ENCODE measurements at regions not wholly inside any gene's neighbourhood (a gene's known extent, or its start where the extent isn't known, plus 50 kb on each side); places are given as distances from the start of the nearest gene placed in this dataset.
"Not testable (repeated sequence)": the region's sequence is repeated elsewhere in the genome, so short reads cannot be mapped to it uniquely, and the experiment has no call there.

DNA sequence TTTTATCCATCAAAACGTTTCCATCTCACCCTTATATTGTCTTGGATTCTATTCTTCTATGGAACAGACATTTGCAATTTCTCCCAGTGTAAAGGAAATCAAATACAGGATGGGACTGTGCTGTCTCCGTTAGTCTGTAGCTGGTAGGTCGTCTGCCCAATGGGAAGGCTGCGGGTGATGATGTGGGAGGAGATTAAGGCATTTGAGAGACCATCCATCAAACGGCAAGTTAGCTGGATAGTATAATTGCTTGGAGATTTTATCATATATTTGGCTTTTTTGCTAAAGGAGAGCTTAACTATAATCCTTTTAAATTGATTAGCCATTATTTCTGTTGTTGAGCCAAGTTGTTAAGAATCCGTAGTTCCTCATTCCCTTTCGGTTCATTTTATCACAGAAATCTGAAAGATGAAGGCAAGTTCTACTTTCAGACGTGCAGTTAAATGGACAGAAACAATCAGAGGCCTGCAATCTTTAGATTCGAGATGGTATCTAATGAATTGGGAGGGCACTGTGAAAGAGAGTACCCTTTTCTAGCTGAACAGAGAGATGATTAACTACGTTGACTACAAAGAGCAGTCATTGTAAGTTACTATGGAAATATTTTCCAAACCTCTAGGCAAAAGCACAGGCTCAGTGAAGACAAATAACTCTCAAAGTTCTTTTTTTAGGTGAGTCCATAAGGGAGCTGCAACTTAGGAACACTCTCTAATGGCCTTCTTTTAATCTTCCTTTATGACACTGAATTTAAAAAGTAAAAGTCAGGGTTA is 253.3 kb upstream of the KIAA1217 start:
- DNase-seq (ENCODE audit: low read depth in 2 of 2), result no peak

DNA sequence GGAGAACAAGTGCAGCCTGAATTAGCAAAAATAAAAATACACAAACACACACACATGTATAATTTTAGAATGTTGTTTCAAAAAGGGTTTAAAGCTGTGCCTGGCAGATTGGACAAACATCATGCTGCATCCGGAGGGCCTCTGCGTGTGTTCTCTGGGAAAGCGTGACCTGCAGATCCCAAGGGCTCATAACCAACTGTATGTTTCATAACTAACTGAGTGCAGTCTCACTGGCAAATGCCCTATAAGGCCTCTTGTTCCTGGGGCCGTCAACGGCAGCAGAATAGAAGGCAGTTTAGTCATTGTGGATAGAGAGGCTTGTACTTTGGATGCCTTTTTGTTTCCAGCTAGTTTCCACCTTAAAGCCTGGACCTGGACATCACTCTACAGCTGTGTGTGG is 243.8 kb upstream of the KIAA1217 start:
- DNase-seq (ENCODE audit: low read depth in 2 of 2), result no peak

DNA sequence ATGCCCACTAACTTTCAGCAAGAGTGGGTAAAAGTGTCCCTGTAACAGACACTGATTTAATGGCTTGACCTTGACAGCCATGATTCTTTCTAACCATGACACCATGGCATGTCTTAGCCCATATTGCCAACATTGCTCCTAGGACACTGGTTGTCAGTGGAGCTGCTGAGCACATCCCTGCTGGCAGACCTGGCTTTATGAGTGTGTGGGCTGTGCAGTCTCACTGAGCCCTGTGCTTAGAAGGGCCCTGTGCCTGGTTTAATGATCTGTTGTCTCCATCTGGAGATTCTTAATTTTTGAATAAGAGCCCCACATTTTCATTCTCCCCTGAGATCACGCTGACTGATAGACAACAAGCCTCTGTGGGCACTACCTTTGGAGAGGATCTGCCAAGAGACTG is 243.1 kb upstream of the KIAA1217 start:
- no peak for DNase-seq (ENCODE audit: low read depth in 2 of 2)

DNA sequence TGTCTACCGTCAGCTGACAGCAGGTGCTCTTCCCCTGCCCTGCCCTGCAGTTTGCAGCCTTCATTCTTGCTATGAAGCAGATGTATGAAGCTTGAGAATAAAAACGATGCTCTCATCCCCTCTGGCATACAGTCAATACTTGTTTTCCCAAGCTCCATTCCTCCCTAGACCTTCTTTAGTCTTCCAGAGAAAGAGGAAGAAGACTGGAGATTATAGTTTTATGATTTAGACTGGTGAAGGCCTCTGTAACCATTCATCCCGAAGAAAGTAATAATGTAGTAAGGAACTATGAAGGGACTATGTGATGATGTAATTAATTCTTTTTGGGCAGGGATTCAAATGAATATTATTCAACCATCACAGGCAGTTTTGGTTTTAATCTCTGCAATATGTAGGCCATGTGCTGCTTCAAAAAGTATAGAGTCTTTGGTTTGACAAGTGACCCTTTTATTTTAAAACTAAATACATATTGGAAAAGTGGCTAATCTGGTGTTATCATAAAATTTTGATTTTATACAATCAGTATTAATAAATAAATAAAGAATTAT is 242.4 kb upstream of the KIAA1217 start:
- DNase-seq (ENCODE audit: low read depth in 2 of 2), result no peak

DNA sequence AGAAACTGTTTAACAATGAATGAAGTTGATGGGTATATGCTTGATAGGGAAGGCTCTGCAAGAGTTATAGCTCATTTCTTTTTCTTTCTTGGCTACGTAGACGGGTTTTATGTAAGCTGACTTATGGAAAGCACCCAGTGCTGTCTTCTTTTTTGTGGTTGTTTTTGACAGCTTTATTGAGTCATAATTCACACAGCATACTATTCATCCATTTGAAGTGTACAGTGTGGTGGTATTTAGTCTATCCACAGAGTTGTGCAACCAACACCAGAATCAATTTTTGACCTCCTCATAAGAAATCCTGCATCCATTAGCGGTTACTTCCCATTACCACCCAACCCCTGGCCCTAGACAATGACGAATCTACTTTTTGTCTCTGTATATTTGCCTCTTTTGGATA is 240.6 kb upstream of the KIAA1217 start:
- no peak for DNase-seq (ENCODE audit: low read depth in 2 of 2)

DNA sequence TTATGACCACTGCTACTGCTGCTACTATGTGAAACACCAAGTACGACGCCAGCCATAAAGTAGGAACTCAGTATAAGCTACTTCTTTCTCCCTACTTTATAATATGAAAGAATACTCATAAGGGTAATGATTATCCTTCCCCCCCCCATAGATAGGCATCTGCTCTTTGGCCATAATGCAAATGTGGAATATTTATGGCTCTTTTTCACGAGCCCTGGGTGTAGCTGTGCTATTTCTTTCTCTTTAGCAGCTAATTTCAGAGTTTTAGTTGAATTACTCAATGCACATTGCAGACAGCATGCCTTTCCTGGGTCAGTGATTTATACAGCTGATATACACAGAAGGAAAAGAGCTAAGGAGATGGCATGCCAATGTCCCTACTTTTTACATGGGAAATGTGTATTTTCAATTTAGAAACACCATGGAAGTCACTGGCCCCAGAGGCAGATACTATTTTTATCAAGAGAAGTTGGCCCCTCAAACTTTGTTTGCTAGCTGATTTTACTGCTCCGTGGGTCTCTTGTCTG is 234.1 kb upstream of the KIAA1217 start:
- no peak for DNase-seq (ENCODE audit: low read depth in 2 of 2)

DNA sequence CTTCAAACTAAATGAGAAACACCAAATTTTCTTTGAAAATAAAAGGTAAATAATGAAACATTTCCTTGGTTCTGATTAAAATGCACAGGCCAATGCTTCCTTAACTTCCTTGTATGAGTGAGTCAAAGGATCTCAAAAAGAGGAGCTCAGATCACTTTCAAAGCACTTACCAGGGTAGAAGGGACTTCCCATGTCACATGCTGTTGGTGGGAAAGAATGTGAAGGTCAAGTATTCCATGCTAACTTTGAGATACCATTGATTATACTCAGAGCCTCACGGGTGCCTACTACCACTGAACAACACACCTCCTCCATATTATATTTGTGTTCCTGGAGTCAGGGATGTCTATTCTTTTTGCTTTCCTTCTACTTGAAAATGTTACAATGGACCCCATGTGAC is 233.5 kb upstream of the KIAA1217 start:
- no peak for DNase-seq (ENCODE audit: low read depth in 2 of 2)

DNA sequence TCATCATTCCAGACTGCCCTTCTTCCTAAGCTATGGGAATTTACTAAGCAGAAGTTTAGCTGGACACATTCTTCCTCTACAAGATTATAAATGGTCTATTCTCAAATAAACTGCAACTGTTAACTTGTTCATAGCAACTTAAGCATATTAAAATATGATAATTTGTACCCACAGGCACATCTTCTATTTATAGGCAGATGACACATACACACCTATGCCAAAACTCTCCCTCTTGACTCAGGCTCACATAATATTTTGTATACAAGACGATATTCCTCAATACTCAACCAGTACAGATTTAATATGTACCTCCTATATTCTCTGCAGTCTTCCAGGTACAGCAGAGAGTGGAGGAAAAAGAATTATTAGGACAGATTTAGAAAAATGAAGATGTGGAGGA is 232.7 kb upstream of the KIAA1217 start:
- DNase-seq (ENCODE audit: low read depth in 2 of 2), result no peak

DNA sequence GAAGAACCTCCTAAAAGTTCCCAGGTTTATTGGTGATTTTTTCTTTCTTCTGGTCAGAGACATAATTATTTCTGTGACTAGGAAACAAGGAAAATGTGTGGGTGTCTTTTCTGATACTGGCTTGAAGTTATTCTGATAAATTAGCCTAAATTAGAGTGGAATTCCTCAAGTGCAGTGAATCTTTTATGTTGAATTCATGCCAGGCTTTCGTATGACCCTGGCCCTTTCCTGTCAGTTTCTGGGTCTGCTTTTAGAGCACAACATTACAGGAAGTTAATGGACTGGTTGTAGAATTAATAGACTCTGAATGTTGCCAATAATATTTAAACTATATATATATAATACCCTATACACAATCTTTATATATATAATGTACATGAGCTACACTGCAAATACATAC is 230.6 kb upstream of the KIAA1217 start:
- no peak for DNase-seq (ENCODE audit: low read depth in 2 of 2)

DNA sequence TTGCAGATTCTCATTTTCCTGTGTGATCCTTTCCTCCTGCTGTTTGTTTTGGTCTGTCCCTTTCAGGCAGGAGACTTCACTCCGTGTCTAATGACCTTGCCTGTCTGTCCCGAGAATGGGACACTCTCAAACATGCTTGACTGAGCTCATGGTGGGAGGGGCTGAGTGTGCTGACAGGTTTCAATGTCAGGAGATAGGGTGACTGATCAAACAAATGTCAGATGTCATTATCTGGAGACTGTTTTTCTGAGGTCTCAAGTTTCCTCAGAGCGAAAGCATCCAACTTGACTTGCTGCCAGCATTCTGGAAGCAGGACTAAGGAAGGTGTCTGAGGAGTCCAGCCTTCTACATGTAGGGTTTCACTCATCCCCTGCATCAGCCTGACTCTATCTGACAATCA is 228.8 kb upstream of the KIAA1217 start:
- no peak for DNase-seq (ENCODE audit: low read depth in 2 of 2)

DNA sequence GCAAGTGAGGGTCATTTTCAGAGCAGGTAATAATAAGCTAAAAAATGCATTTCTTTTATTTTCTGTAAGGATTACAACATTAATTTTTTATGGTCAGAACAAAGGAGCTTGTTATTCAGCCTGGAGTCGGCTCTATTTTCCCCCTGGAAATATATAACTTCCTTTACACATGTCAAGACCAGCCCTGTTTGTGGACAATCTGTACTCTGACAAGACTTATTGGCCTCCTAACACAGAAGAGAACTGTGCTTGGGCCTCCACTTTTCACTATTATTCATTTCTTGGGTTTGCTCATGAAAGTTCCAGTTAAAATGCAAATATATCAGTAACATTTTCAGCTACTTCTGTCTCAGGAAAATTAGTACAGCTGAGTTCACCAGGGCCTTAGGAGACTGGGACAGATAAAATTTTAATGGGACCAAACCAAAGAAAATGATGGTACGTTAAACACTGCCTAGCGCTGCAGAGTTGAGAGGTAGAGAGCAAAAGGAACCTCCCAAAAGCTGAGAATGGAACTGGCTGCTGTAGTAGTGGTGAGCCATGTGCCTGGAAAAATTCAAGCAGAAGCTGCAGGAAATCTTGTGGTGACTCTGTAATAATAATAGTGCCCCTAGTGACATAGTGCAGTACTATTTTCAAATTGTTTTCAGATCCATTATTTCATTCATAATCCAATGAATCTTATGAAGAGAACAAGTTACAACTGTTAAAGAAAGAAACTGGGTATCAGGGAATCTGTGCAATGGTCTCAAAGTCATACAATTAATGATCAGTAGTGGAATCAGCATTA is 227.2 kb upstream of the KIAA1217 start:
- DNase-seq (ENCODE audit: low read depth in 2 of 2), result no peak

DNA sequence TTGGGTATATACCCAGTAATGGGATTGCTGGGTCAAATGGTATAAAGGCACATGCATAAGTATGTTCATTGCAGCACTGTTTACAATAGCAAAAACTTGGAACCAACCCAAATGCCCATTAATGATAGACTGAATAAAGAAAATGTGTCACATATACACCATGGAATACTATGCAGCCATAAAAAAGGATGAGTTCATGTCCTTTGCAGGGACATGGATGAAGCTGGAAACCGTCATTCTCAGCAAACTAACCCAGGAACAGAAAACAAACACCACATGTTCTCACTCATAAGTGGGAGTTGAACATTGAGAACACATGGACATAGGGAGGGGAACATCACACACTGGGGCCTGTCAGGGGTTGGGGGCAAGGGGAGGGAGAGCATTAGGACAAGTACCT is 224.5 kb upstream of the KIAA1217 start:
- DNase-seq (ENCODE audit: low read depth in 2 of 2), result not testable (repeated sequence)

DNA sequence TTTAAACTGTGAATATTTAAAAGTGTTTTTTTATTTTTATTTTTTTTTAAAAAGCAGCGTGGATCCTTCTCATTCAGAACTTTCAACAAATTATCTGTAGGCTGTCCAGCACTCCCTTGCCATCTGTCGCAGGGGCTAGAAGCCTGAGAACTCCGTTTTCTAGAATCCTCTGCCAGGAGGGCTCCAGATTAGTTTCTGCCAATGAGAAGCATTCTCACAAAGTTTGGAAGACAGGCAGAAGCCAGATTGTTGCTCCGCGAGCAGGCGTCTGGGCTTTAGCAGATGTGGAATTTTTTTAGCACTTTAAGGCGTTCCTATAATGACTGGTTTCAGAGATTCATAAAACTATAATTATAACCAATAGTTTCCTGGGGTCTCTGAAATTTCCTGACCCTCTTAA is 220.9 kb upstream of the KIAA1217 start:
- no peak for DNase-seq (ENCODE audit: low read depth in 2 of 2)

DNA sequence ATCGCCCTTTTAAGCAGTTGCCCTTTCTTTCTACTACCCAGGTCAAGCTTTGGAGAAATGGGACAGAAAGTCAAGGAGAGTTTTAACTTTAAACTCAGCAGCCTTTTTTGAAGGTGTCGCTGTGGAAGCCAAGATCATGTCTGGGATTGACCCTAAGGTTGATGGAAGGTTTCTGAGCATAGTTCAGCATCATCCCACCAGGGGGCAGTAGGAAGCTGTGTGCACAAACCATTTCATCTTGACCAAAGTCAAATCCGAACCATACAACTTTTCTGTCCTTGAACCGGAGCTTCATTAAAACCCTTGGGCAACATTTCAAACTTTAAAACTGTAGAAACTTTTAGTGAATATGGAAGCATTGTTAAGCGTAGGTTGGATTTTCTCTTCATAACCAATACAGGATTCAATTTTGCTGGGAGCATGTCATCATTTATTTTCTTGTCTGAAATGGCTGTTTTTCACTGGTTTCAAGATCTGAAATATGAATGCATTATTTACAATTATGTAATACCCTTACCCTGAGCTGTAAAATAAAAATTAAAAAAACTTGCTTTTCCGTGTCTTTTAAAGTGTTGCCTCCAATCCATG is 214.4 kb upstream of the KIAA1217 start:
- DNase-seq (ENCODE audit: low read depth in 2 of 2), result no peak

DNA sequence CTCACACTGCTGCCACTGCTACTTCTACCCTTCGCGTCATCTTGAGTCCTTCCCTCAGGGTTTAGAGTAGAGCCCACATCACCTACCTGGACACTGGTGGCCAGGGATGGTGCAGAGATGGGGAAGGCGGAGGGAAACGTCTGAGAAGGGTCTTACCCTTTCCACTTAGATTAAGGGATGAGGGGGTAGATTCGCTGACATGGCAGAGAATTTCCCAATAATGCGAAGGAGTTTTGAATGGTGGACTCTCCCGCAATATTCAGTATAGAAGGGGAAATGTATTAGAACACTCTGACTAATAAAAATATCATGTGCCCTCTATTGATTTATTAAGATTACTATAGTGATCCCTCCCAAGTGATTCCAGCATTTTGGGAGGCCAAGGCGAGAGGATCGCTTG is 209.5 kb upstream of the KIAA1217 start:
- no peak for DNase-seq (ENCODE audit: low read depth in 2 of 2)

DNA sequence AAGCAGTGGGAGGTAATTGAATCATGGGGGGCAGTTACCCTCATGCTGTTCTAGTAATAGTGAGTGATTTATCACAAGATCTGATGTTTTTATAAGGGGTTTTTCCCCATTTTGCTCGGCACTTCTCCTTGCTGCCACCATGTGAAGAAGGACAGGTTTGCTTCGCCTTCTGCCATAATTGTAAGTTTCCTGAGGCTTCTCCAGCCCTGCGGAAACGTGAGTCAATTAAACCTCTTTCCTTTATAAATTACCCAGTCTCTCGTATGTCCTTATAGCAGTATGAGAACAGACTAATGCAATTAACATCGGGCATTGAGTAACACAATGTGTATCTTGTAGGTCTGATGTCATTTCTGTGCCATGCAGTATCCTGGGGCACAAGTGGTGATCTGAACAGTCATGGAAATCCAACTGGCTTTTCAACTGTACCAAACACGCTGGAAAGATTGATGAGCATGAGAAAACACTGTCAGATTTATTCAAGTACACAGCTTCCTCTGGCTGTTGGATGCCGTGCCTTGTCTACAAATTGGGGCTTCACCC is 208.6 kb upstream of the KIAA1217 start:
- no peak for DNase-seq (ENCODE audit: low read depth in 2 of 2)

DNA sequence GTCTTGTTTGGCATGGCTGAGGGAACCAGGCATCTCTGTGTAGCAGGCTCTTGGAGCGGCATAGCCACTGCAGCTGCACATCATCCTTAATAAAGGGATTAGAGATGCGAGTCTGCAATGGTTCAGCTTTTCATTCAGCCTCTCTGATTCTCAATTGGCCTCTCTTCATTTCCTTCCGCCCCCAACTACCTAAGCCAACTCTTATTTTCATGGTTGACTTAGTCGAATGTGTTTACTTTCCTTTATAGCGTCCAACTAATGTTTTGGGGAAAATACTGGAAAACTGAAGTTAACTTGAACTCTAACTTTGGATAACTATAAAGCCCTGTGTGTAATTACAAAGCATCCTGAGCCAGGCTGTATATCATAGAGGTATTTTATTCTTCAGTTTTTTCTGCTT is 202.2 kb upstream of the KIAA1217 start:
- DNase-seq (ENCODE audit: low read depth in 2 of 2), result no peak

DNA sequence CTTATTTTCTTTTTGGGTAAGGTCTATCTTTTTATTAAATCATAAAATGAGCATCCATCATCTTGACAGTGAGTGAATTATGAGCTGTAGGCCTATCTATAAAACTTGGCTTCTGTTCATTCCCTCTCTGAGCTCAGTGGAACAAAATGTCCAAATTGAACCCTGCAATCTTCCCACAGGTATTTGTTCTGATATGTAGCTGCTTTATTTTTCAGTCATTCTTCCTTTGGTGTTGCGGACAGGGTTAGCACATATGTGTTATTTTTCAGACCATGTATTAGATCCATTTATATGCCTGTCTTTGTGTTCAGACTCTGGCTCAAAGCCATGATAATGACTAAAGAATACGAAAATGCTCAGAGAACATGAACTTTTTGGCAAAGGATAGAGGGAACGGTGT is 201.6 kb upstream of the KIAA1217 start:
- DNase-seq (ENCODE audit: low read depth in 2 of 2), result no peak

DNA sequence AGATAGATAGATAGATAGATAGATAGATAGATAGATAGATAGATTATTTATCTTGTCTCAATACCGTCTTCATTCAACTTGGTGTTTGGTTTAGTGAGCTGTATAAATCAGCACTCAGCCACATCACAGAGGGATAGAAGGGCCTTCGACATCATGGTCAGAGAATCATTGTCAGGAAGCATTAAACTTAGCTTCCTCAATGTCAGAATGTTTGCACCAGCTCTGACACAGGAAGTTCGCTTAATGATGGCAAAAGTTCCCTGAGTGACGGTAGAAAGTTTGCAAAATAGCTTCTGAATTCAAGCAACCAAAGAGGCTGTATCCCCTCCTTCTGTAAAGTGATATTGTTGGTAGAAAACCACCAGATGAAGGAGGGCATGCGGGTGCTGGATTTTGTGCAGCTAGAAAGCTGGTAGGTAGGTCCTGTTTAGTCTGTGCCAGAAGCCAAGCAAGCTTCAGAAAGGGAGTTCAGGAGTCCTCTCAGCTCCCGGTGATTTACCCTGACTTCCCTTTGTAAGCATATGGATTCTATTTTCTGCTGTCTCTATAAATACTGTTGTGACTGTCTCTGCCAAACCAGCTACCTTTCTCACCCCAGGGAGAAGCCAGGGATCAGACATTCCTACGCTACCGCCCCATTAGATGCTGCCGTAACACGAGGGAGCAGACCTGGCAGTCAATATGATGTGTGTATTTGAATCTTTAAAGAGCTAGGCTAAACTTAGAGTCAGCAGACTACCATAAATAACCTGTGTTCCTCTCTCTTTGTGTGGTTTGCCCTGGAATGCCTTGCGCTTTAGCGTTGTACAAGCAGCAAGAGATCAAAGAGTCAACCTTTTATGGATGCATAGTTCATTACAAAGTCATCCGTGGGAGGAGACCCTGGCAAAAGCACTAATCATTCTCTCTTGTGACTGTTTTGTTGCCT is 200.5 kb upstream of the KIAA1217 start:
- no peak for DNase-seq (ENCODE audit: low read depth in 2 of 2)

DNA sequence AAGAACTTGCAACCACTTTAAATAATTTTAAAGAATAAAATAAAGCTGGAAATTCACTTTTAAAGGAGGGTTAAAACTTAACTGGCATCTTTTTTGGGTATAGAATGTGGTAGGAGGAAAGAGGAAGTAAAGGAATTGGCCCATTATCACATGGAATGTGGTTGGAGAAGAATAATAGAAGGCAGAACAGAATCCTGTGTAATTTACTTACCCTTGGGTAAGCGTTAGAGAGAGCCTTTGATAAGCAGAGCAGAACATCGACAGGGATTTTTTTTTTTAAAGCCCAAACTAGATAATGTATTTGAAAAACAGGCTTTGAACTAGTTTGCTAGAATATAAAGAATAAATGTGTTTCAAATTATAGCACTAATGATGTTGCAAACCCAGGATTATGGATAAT is 199.8 kb upstream of the KIAA1217 start:
- no peak for DNase-seq (ENCODE audit: low read depth in 2 of 2)

DNA sequence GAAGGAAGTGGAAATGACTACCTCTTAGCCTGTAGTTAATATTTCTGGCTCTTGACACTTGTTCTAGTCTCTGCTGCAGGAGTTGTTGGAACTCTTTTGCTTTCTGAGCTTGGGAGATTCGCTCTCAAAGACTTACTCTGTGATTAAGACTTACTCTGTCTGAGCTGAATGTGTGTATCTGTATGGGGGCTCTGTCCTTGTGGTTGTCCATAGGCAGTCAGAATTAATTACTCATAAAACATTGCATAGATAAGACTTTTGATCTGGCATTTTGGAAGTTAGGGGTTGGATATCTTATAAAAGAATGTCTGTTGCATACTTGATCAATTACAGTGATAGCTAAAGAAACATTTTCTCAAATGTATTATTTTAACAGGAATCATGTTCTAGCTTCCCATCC is 199.2 kb upstream of the KIAA1217 start:
- no peak for DNase-seq (ENCODE audit: low read depth in 2 of 2)
